Panc1 (cell line): ENCODE measurements at regions not wholly inside any gene's neighbourhood (a gene's known extent, or its start where the extent isn't known, plus 50 kb on each side); places are given as distances from the start of the nearest gene placed in this dataset.

ENCODE experiments used
- ATAC-seq: fragments of 200-7000 bp; cut with Tn5 transposase; 2 replicates; pipeline ENCODE4 v1.9.1; 2020; ENCODE audit warnings: mild to moderate bottlenecking, moderate library complexity
- BruUV-seq: library from RNA; stranded (reverse); fragments of 400-500 nt; replicated peaks from 2 replicates; lab custom pipeline; 2021; lab: Mats Ljungman, UMichigan
- CTCF ChIA-PET: fragments of 300-600 bp; sonication (Branson Sonifier 250); formaldehyde crosslinking; loops from one replicate; lab custom pipeline; 2022; ENCODE audit warnings: antibody characterized with exemption; lab: Charles Lee
- POLR2A ChIA-PET: fragments of 300-600 bp; sonication (Branson Sonifier 250); formaldehyde crosslinking; loops from one replicate; lab custom pipeline; 2022; ENCODE audit warnings: antibody characterized with exemption; lab: Charles Lee
- DNase-seq: peaks from one replicate; pipeline ENCODE4 v3.0.0-alpha.2; 2010; ENCODE audit warnings: low read depth, low spot score
- H3K27ac ChIP-seq: 2 replicates; pipeline ENCODE4 v1.5.1; 2011; ENCODE audit warnings: mild to moderate bottlenecking, low read length, inconsistent platforms
- H3K27me3 ChIP-seq: fragments of 200-500 bp; sonication (Bioruptor generic); 2 replicates; pipeline ENCODE4 v1.6.0; 2014; ENCODE audit warnings: low read length, inconsistent platforms; ENCODE audit not compliant: control insufficient read depth, insufficient read depth
- H3K36me3 ChIP-seq: fragments of 200-500 bp; sonication (Bioruptor generic); 2 replicates; pipeline ENCODE4 v1.5.1; 2014; ENCODE audit warnings: inconsistent platforms, mild to moderate bottlenecking, low read length, moderate library complexity; ENCODE audit not compliant: control insufficient read depth, insufficient read depth
- H3K4me1 ChIP-seq: 2 replicates; pipeline ENCODE4 v1.5.1; 2011; ENCODE audit warnings: inconsistent platforms, mild to moderate bottlenecking, low read length, moderate library complexity; ENCODE audit not compliant: control insufficient read depth, insufficient read depth
- H3K4me3 ChIP-seq, 2 experiments: 2 replicates each; pipeline ENCODE4 v1.5.1; 2011 to 2012; ENCODE audit warnings: low read depth in 2 of 2, low read length in 2 of 2, mild to moderate bottlenecking in 2 of 2, inconsistent platforms in 1 of 2, moderate library complexity in 1 of 2
- H3K9me3 ChIP-seq: fragments of 200-500 bp; sonication (Bioruptor generic); 2 replicates; pipeline ENCODE4 v1.5.1; 2014; ENCODE audit warnings: low read depth, mild to moderate bottlenecking, inconsistent platforms, low read length, moderate library complexity; ENCODE audit not compliant: control insufficient read depth, insufficient read depth
- POLR2AphosphoS5 ChIP-seq: IDR thresholded peaks from 2 replicates; pipeline ENCODE4 v1.6.1; 2012; ENCODE audit warnings: mild to moderate bottlenecking, low read depth, low read length, moderate library complexity
- SIN3A ChIP-seq: IDR thresholded peaks from 2 replicates; pipeline ENCODE4 v1.6.1; 2012; ENCODE audit warnings: low read depth, mild to moderate bottlenecking, low read length, moderate library complexity, borderline replicate concordance; ENCODE audit not compliant: insufficient read depth
- TCF7L2 ChIP-seq: IDR thresholded peaks from 2 replicates; pipeline ENCODE4 v1.6.1; 2011; ENCODE audit warnings: mild to moderate bottlenecking, low read depth, low read length, inconsistent platforms
- in situ Hi-C: cut with HindIII; loops from 2 replicates; pipeline ENCODE4 v1.10.0; 2016; ENCODE audit warnings: low sequenced_read_pairs, low pct_unique_long_range_greater_than_20kb
- intact Hi-C: fragments of 100-400 bp; cut with micrococcal nuclease; formaldehyde crosslinking; loops from one replicate; pipeline ENCODE4 v1.10.0; 2022; ENCODE audit not compliant: unreplicated experiment
- TF ChIP-seq, protein P1 (sequence below), 2 experiments: IDR thresholded peaks; 2 replicates each; pipeline ENCODE4 v1.6.1; 2011 to 2012; ENCODE audit warnings: low read depth in 2 of 2, control low read depth in 1 of 2, low read length in 1 of 2, mild to moderate bottlenecking in 1 of 2, moderate library complexity in 1 of 2; ENCODE audit not compliant: insufficient read depth in 1 of 2
- TF ChIP-seq, protein P2 (sequence below): fragments of 450-650 bp; IDR thresholded peaks from 2 replicates; pipeline ENCODE4 v1.5.1; 2017; ENCODE audit warnings: mild to moderate bottlenecking

DNA sequence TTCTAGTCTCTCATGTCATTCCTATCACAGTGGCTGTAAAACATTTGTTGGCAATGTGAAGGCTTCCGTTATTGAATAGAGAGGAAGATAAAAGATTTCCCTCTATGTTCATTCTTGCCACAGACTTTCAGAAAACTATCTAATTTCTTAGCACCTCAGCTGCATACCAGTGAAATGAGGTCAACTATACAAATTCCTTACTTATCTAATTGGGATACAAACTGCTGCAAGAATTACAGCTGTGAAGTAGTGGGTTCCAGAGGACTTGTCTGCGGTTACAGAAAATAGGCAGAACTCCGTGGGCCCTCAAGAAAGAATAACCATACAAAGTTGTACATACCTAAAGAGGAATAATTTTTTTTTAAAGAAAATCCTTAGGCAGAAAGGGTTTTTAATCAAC lies 175.8 kb downstream of the PPP1R2C start:
- no peaks in the 10 kb centered on the region for H3K4me1 ChIP-seq
- no peak for DNase-seq
- in situ Hi-C loops (no loop called here), intact Hi-C loops (no loop called here)
- no TSS peak for BruUV-seq
- CTCF ChIA-PET, result no interaction called here
- no peaks in the 10 kb centered on the region for H3K27me3 ChIP-seq
- H3K4me3 ChIP-seq, result no peak overlapping the region
- POLR2A ChIA-PET, result no interaction called here
- no peaks in the 10 kb centered on the region for H3K36me3 ChIP-seq
- TF ChIP-seq, protein P1, sequence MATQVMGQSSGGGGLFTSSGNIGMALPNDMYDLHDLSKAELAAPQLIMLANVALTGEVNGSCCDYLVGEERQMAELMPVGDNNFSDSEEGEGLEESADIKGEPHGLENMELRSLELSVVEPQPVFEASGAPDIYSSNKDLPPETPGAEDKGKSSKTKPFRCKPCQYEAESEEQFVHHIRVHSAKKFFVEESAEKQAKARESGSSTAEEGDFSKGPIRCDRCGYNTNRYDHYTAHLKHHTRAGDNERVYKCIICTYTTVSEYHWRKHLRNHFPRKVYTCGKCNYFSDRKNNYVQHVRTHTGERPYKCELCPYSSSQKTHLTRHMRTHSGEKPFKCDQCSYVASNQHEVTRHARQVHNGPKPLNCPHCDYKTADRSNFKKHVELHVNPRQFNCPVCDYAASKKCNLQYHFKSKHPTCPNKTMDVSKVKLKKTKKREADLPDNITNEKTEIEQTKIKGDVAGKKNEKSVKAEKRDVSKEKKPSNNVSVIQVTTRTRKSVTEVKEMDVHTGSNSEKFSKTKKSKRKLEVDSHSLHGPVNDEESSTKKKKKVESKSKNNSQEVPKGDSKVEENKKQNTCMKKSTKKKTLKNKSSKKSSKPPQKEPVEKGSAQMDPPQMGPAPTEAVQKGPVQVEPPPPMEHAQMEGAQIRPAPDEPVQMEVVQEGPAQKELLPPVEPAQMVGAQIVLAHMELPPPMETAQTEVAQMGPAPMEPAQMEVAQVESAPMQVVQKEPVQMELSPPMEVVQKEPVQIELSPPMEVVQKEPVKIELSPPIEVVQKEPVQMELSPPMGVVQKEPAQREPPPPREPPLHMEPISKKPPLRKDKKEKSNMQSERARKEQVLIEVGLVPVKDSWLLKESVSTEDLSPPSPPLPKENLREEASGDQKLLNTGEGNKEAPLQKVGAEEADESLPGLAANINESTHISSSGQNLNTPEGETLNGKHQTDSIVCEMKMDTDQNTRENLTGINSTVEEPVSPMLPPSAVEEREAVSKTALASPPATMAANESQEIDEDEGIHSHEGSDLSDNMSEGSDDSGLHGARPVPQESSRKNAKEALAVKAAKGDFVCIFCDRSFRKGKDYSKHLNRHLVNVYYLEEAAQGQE (IDR thresholded peaks at IDR 0.05; ENCODE audit: insufficient read depth in 1 of 2, low read depth in 2 of 2, low read length in 1 of 2), result no peak
- no peaks in the 10 kb centered on the region for H3K9me3 ChIP-seq
- ATAC-seq, result no peak
- H3K27ac ChIP-seq, result no peak overlapping the region

DNA sequence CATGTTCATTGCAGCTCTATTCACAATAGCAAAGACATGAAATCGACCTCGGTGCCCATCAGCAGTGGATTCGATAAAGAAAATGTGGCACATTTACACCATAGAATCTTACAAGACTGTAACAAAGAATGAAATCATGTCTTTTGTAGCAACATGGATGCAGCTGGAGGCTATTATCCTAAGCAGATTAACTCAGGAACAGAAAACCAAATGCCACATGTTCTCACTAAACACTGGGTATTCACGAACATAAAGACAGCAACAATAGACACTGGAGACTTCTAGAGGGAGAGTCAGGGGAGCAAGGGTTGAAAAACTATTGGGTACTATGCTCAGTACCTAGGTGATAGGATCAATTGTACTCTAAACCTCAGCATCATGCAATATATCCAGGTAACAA lies 180.5 kb downstream of the PPP1R2C start:
- CTCF ChIA-PET, result no interaction called here
- intact Hi-C loops, result no loop called here
- ATAC-seq (no peak), DNase-seq (no peak)
- Histone ChIP-seq H3K36me3 (no peaks in the 10 kb centered on the region), H3K4me1 (no peaks in the 10 kb centered on the region), H3K27ac (no peak overlapping the region), H3K27me3 (no peaks in the 10 kb centered on the region), H3K9me3 (no peaks in the 10 kb centered on the region), H3K4me3 (no peak overlapping the region)
- in situ Hi-C loops, result no loop called here
- BruUV-seq, result no TSS peak
- POLR2A ChIA-PET, result no interaction called here
- TF ChIP-seq, protein P2, sequence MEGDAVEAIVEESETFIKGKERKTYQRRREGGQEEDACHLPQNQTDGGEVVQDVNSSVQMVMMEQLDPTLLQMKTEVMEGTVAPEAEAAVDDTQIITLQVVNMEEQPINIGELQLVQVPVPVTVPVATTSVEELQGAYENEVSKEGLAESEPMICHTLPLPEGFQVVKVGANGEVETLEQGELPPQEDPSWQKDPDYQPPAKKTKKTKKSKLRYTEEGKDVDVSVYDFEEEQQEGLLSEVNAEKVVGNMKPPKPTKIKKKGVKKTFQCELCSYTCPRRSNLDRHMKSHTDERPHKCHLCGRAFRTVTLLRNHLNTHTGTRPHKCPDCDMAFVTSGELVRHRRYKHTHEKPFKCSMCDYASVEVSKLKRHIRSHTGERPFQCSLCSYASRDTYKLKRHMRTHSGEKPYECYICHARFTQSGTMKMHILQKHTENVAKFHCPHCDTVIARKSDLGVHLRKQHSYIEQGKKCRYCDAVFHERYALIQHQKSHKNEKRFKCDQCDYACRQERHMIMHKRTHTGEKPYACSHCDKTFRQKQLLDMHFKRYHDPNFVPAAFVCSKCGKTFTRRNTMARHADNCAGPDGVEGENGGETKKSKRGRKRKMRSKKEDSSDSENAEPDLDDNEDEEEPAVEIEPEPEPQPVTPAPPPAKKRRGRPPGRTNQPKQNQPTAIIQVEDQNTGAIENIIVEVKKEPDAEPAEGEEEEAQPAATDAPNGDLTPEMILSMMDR, result no peak
- TF ChIP-seq POLR2AphosphoS5 (no peak), SIN3A (no peak), TCF7L2 (no peak)
- TF ChIP-seq, protein P1 (IDR thresholded peaks at IDR 0.05; ENCODE audit: insufficient read depth in 1 of 2, low read depth in 2 of 2, low read length in 1 of 2), result no peak
